HepG2 (cell line): ENCODE measurements at regions not wholly inside any gene's neighbourhood (a gene's known extent, or its start where the extent isn't known, plus 50 kb on each side); places are given as distances from the start of the nearest gene placed in this dataset.

Experiments used
- AGO1 ChIP-seq: fragments of 200-400 bp; formaldehyde crosslinking; IDR thresholded peaks from 2 replicates; pipeline ENCODE4 v1.6.1; 2017; ENCODE audit warnings: mild to moderate bottlenecking, low read depth, low read length, moderate library complexity; ENCODE audit not compliant: poor library complexity, severe bottlenecking
- GABPA ChIP-seq, 2 experiments: IDR thresholded peaks; 2 replicates each; pipeline ENCODE4 v1.6.1; 2011 to 2016; ENCODE audit warnings: low read depth in 2 of 2, low read length in 1 of 2, missing biosample characterization in 1 of 2, missing genetic modification characterization in 1 of 2
- HNF4A ChIP-seq: sonication (generic); formaldehyde crosslinking; IDR thresholded peaks from 2 replicates; pipeline ENCODE4 v1.4.0; 2020; ENCODE audit warnings: missing genetic modification reagents
- HNRNPL ChIP-seq: fragments of 200-400 bp; formaldehyde crosslinking; IDR thresholded peaks from 2 replicates; pipeline ENCODE4 v1.6.1; 2017; ENCODE audit warnings: mild to moderate bottlenecking, low read depth, low read length
- HOXA7 ChIP-seq: sonication (generic); formaldehyde crosslinking; IDR thresholded peaks from 2 replicates; pipeline ENCODE4 v1.8.1; 2022; ENCODE audit warnings: mild to moderate bottlenecking, missing genetic modification reagents, moderate library complexity
- KDM6A ChIP-seq: IDR thresholded peaks from 2 replicates; pipeline ENCODE4 v1.6.1; 2016; ENCODE audit warnings: low read depth
- XBP1 ChIP-seq: sonication (generic); formaldehyde crosslinking; IDR thresholded peaks from 2 replicates; pipeline ENCODE4 v1.5.0; 2020; ENCODE audit warnings: missing genetic modification reagents
- YY1 ChIP-seq: IDR thresholded peaks from 2 replicates; pipeline ENCODE4 v1.6.1; 2011; ENCODE audit warnings: low read length, low read depth, moderate library complexity, mild to moderate bottlenecking; ENCODE audit not compliant: insufficient read depth, insufficient replicate concordance
- ZNF839 ChIP-seq: sonication (generic); formaldehyde crosslinking; IDR thresholded peaks from 2 replicates; pipeline ENCODE4 v1.4.0; 2020; ENCODE audit warnings: missing genetic modification reagents, mild to moderate bottlenecking, borderline replicate concordance
- ZSCAN21 ChIP-seq: sonication (generic); formaldehyde crosslinking; IDR thresholded peaks from 2 replicates; pipeline ENCODE4 v1.8.0; 2022; ENCODE audit warnings: mild to moderate bottlenecking, missing genetic modification reagents, moderate library complexity, borderline replicate concordance
- TF ChIP-seq, protein P1 (sequence below), 2 experiments: sonication (generic) in 1 of 2; formaldehyde crosslinking in 1 of 2; IDR thresholded peaks; 2 replicates each; pipeline versions ENCODE4 v1.4.0 to v1.6.1; 2016 to 2020; ENCODE audit warnings: borderline replicate concordance in 1 of 2, low read depth in 1 of 2, mild to moderate bottlenecking in 1 of 2, missing genetic modification reagents in 1 of 2
- TF ChIP-seq, protein P2 (sequence below): sonication (generic); formaldehyde crosslinking; IDR thresholded peaks from 2 replicates; pipeline ENCODE4 v1.4.0; 2020; ENCODE audit warnings: missing genetic modification reagents
- TF ChIP-seq, protein P3 (sequence below): sonication (generic); formaldehyde crosslinking; IDR thresholded peaks from 2 replicates; pipeline ENCODE4 v1.5.0; 2020; ENCODE audit warnings: mild to moderate bottlenecking, missing genetic modification reagents, borderline replicate concordance
- TF ChIP-seq, protein P4 (sequence below): sonication (generic); formaldehyde crosslinking; IDR thresholded peaks from 2 replicates; pipeline ENCODE4 v1.9.0; 2022; ENCODE audit warnings: missing genetic modification reagents, mild to moderate bottlenecking, borderline replicate concordance
- TF ChIP-seq, protein P5 (sequence below): sonication (generic); formaldehyde crosslinking; IDR thresholded peaks from 2 replicates; pipeline ENCODE4 v1.5.1; 2020; ENCODE audit warnings: mild to moderate bottlenecking, missing genetic modification reagents, moderate library complexity

DNA sequence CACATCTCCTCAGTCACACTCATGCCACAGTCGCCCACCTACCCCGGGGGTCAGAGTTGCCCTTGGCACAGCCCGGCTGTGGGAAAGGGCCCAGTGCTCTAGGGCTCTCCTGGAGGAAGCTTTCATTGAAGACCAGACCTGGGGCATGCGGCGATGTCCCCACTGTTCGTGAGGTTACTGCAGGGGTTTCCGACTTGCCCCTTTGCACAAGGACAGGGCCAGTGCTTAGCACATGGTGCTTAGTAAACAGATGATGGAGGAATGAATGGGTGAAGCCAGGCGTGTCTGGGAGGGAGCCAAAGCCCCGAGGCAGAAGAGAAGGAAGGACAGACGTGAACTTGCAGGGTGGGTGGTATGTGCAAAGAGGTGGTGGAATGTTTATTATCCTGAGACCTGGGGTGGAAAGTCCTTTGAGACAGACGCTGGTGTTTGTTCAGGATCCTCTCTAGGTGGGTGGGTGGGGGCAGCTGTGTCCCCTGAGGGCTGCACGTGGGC lies 205.9 kb upstream of the ARL4C start (continued):
- TF ChIP-seq, protein P1, sequence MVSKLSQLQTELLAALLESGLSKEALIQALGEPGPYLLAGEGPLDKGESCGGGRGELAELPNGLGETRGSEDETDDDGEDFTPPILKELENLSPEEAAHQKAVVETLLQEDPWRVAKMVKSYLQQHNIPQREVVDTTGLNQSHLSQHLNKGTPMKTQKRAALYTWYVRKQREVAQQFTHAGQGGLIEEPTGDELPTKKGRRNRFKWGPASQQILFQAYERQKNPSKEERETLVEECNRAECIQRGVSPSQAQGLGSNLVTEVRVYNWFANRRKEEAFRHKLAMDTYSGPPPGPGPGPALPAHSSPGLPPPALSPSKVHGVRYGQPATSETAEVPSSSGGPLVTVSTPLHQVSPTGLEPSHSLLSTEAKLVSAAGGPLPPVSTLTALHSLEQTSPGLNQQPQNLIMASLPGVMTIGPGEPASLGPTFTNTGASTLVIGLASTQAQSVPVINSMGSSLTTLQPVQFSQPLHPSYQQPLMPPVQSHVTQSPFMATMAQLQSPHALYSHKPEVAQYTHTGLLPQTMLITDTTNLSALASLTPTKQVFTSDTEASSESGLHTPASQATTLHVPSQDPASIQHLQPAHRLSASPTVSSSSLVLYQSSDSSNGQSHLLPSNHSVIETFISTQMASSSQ (IDR thresholded peaks at IDR 0.05; ENCODE audit: low read depth): no peak
- TF ChIP-seq, protein P1 (CRISPR knock-in tag; IDR thresholded peaks at IDR 0.05; ENCODE audit: borderline replicate concordance): no peak
- 0 out of 2 replicates have a peak, but pooled peaks have one; percentile 49 for TF ChIP-seq HNRNPL
- TF ChIP-seq HOXA7 (CRISPR knock-in tag): no peak
- TF ChIP-seq XBP1: no peak
- no peak for TF ChIP-seq GABPA (IDR thresholded peaks at IDR 0.05; ENCODE audit: low read depth, low read length)
- no peak for TF ChIP-seq GABPA (CRISPR knock-in tag; IDR thresholded peaks at IDR 0.05; ENCODE audit: low read depth)
- peak; percentile 33 for TF ChIP-seq HNF4A
- TF ChIP-seq, protein P2, sequence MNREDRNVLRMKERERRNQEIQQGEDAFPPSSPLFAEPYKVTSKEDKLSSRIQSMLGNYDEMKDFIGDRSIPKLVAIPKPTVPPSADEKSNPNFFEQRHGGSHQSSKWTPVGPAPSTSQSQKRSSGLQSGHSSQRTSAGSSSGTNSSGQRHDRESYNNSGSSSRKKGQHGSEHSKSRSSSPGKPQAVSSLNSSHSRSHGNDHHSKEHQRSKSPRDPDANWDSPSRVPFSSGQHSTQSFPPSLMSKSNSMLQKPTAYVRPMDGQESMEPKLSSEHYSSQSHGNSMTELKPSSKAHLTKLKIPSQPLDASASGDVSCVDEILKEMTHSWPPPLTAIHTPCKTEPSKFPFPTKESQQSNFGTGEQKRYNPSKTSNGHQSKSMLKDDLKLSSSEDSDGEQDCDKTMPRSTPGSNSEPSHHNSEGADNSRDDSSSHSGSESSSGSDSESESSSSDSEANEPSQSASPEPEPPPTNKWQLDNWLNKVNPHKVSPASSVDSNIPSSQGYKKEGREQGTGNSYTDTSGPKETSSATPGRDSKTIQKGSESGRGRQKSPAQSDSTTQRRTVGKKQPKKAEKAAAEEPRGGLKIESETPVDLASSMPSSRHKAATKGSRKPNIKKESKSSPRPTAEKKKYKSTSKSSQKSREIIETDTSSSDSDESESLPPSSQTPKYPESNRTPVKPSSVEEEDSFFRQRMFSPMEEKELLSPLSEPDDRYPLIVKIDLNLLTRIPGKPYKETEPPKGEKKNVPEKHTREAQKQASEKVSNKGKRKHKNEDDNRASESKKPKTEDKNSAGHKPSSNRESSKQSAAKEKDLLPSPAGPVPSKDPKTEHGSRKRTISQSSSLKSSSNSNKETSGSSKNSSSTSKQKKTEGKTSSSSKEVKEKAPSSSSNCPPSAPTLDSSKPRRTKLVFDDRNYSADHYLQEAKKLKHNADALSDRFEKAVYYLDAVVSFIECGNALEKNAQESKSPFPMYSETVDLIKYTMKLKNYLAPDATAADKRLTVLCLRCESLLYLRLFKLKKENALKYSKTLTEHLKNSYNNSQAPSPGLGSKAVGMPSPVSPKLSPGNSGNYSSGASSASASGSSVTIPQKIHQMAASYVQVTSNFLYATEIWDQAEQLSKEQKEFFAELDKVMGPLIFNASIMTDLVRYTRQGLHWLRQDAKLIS (CRISPR knock-in tag): no peak
- TF ChIP-seq, protein P3, sequence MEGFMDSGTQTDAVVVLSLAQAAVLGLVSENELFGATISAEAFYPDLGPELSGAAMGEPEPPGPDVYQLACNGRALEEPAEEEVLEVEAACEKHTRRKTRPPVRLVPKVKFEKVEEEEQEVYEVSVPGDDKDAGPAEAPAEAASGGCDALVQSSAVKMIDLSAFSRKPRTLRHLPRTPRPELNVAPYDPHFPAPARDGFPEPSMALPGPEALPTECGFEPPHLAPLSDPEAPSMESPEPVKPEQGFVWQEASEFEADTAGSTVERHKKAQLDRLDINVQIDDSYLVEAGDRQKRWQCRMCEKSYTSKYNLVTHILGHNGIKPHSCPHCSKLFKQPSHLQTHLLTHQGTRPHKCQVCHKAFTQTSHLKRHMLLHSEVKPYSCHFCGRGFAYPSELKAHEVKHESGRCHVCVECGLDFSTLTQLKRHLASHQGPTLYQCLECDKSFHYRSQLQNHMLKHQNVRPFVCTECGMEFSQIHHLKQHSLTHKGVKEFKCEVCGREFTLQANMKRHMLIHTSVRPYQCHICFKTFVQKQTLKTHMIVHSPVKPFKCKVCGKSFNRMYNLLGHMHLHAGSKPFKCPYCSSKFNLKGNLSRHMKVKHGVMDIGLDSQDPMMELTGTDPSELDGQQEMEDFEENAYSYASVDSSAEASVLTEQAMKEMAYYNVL (CRISPR knock-in tag): no peak
- TF ChIP-seq, protein P4, sequence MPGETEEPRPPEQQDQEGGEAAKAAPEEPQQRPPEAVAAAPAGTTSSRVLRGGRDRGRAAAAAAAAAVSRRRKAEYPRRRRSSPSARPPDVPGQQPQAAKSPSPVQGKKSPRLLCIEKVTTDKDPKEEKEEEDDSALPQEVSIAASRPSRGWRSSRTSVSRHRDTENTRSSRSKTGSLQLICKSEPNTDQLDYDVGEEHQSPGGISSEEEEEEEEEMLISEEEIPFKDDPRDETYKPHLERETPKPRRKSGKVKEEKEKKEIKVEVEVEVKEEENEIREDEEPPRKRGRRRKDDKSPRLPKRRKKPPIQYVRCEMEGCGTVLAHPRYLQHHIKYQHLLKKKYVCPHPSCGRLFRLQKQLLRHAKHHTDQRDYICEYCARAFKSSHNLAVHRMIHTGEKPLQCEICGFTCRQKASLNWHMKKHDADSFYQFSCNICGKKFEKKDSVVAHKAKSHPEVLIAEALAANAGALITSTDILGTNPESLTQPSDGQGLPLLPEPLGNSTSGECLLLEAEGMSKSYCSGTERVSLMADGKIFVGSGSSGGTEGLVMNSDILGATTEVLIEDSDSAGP (CRISPR knock-in tag): peak; percentile 43; the same call in 1 of the 2 replicates
- no peak for TF ChIP-seq KDM6A (CRISPR knock-in tag)
- no peak for TF ChIP-seq AGO1
- TF ChIP-seq, protein P5, sequence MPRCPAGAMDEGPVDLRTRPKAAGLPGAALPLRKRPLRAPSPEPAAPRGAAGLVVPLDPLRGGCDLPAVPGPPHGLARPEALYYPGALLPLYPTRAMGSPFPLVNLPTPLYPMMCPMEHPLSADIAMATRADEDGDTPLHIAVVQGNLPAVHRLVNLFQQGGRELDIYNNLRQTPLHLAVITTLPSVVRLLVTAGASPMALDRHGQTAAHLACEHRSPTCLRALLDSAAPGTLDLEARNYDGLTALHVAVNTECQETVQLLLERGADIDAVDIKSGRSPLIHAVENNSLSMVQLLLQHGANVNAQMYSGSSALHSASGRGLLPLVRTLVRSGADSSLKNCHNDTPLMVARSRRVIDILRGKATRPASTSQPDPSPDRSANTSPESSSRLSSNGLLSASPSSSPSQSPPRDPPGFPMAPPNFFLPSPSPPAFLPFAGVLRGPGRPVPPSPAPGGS (CRISPR knock-in tag): no peak
- TF ChIP-seq ZSCAN21: 0 out of 2 replicates have a peak, but pooled peaks have one; percentile 15
- no peak for TF ChIP-seq ZNF839
- no peak for TF ChIP-seq YY1
